Stimulated activated CD4-positive, alpha-beta T cell treated with anti-CD3 and anti-CD28 coated beads, Interleukin-12 subunit alpha, Interleukin-12 subunit beta, amount 100 ng/mL, for 4 hours (primary cell): ENCODE measurements at regions not wholly inside any gene's neighbourhood (a gene's known extent, or its start where the extent isn't known, plus 50 kb on each side); places are given as distances from the start of the nearest gene placed in this dataset.

ENCODE experiments used
- DNase-seq: peaks from one replicate; pipeline ENCODE4 v3.0.0-alpha.2; 2020

- DNase-seq: no peak
These were observed 101.7 kb upstream of the CASZ1 start for GRCh38 chr1:10897981-10898728.

- no peak for DNase-seq
These were observed 102.5 kb upstream of the CASZ1 start for GRCh38 chr1:10898921-10899320.

- DNase-seq: no peak
These were observed 103.2 kb upstream of the CASZ1 start for GRCh38 chr1:10899490-10900250.

DNA sequence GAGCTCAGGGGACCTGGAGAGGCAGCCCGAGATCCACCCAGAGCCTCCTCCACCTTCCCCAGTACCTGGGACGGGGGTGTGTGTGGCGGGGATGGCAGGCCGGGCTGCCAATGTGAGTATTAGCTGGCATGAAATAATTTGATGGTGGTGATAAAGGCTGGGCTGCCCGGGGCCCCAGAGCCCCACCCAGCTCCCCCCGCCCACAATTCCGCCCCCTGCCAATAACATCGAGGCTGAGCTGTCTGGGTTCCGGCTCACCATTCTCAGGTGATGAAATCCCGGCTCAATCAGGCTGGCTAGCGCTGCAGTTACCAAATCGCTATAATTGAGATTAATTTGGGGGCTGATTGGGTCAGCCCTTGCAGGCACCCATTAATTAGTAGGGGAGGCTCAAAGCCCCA is 103.8 kb upstream of the CASZ1 start:
- DNase-seq: no peak

DNA sequence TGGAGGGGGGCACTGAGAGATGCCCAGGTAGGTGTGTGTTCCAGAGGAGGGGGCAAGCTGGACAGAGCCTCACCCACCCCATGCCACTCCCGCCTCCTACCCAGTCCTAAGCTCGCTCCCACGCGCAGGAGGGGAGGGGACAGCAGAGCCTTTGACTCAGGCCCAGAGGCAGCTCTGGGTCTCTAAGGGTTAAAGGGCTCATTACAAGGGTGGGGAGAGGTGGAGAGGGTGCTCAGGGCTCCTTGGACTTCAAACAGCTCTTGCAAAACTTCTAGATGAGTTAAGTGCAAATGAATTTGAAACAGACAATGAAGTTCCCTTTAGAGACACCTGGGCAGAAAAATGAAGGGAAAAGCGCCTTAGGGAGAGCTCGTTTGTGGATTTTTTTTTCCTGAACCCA is 104.2 kb upstream of the CASZ1 start:
- no peak for DNase-seq

GRCh38 chr1:10901091-10901890 is 104.8 kb upstream of the CASZ1 start:
- no peak for DNase-seq

- DNase-seq: no peak
These were observed 105.7 kb upstream of the CASZ1 start for GRCh38 chr1:10901891-10902805.

- DNase-seq: no peak
These were observed 107.0 kb upstream of the CASZ1 start for GRCh38 chr1:10903421-10903820.

DNA sequence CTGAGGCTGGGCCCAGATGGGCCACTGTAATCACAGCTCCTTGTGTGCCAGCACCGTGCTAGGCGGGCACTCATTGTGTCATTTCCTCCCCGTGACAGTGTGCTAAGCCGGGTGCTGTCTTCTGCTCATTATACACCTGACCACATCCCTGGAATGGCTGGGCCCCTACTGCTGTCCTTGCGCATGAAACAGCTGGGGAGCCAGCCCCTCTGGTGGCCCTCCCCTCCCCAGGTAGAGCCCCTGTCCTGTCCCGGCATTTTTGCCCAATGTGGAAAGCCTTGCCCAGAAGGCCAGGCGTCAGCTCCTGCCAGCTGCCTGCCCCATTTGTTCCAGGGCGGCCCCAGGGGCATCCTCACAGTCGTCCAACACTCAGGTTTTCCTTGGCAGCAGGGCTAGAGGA is 107.4 kb upstream of the CASZ1 start:
- DNase-seq: no peak

- DNase-seq: no peak
These were observed 107.8 kb upstream of the TARDBP start for GRCh38 chr1:10904396-10905358.

GRCh38 chr1:10905841-10906655 is 106.4 kb upstream of the TARDBP start:
- DNase-seq: no peak

GRCh38 chr1:10906866-10907519 is 105.5 kb upstream of the TARDBP start:
- no peak for DNase-seq

GRCh38 chr1:10908266-10908665 is 104.2 kb upstream of the TARDBP start:
- DNase-seq: no peak

DNA sequence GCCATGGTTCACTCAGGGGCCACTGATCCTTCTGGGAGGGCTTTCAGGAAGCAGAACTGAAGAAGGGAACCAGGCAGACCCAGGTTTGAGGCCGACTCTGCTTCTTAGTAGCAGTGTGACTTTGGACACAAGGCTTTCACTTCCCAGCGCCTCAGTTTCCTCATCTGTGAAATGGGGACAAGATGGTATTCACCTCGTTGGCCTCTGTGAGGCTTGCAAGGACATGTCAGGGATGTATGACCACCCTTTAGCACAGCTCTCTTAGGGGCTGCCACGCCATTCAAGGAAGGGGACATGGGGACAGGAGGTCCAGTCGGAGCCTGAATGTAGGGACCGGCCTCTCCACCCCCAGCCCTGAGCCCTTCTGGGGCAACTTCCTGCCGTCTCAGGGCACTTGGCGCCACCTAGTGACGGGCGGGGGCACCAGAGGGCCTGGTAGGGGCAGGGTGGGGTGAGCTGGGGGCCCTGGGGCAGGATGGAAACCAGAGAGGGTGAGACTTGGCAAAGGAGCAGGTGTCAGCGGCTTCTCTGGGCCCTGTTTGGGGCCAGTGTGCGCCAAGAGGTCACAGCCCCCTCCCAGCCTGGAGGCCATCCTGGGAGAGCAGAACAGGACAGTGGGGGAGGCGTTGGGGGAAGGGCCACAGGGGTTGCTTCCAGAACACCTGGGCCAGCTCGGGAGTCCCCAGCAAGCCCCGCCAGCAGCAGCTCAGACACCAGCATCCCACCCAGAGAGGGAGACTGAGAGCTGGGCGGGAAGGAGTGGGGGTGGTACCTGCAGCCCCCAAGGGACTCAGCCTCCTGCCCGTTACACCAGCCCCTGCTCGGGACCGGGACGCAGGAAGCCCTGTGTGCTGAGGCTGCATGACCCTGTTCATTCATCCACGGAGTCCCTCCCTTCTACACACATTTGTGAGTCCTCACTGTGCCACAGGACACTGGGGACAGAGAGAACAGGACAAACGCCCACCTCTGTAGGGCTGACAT is 102.5 kb upstream of the TARDBP start:
- peak; percentile 73 for DNase-seq

DNA sequence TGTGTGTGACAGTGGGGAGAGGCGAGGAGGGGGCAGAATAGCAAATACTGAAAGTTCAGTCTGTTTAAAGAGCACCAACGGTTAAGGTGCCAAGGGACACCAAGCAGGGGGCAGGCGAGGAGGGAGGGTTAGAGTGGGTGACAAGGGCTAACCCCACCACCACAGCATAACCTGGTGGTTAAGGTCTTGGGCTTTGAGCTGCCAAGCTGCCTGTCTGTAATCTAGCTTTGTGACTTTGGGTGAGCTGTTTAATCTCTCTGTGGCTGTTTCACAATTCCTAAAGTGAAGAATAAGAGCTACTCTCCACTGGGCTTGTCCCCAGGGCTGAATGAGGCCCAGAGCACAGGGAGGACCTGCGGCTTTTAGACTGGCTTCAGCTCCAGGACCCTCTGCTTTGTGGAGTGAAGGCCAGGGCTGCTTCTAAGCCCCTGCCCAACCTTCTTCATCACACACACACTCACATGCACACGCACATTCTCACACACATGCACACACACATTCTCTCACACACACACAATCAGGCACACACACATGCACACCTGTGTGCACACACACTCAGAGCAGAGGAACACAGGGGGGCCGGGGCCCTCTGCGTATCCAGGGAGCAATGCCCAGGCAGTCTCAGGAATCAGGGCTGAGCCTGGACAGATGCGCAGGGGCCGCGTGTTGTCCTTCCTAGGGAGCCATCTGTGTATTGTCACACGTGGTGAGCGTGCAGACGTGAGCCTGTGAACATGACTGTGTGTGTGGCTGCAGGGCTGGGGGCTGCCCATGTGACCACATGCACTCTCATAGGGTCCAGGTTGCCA is 101.6 kb upstream of the TARDBP start:
- DNase-seq: no peak

GRCh38 chr1:10911490-10912166 is 100.8 kb upstream of the TARDBP start:
- no peak for DNase-seq

GRCh38 chr1:10912441-10912840 is 100.0 kb upstream of the TARDBP start:
- no peak for DNase-seq
